Neural progenitor cell (in vitro differentiated cells): ENCODE measurements at regions not wholly inside any gene's neighbourhood (a gene's known extent, or its start where the extent isn't known, plus 50 kb on each side); places are given as distances from the start of the nearest gene placed in this dataset.
A peak's percentile ranks its signal among the peaks of the same experiment; 100 is the strongest.

Experiments used
- DNase-seq: peaks from one replicate; pipeline ENCODE4 v3.0.0-alpha.2; 2016; ENCODE audit warnings: low spot score
- H2AFZ ChIP-seq: fragments of 200-600 bp; sonication (generic); replicated peaks from 2 replicates; pipeline ENCODE4 v1.6.1; 2016; ENCODE audit warnings: antibody characterized with exemption
- H3F3A ChIP-seq: fragments of 200-600 bp; sonication (generic); 2 replicates; pipeline ENCODE4 v1.6.1; 2016; ENCODE audit warnings: antibody characterized with exemption, low read depth
- H3K27ac ChIP-seq: fragments of 200-600 bp; sonication (generic); 2 replicates; pipeline ENCODE4 v1.5.1; 2016; ENCODE audit warnings: mild to moderate bottlenecking
- H3K27me3 ChIP-seq: fragments of 200-600 bp; sonication (generic); 2 replicates; pipeline ENCODE4 v1.6.1; 2016; ENCODE audit warnings: mild to moderate bottlenecking, moderate library complexity
- H3K36me3 ChIP-seq: fragments of 200-600 bp; sonication (generic); 2 replicates; pipeline ENCODE4 v1.5.1; 2016
- H3K4me1 ChIP-seq: fragments of 200-600 bp; sonication (generic); 2 replicates; pipeline ENCODE4 v1.6.1; 2016; ENCODE audit warnings: mixed run types
- H3K4me2 ChIP-seq: fragments of 200-600 bp; sonication (generic); 2 replicates; pipeline ENCODE4 v1.6.1; 2016
- H3K4me3 ChIP-seq: fragments of 200-600 bp; sonication (generic); 2 replicates; pipeline ENCODE4 v1.5.1; 2016
- H3K79me2 ChIP-seq: fragments of 200-600 bp; sonication (generic); 2 replicates; pipeline ENCODE4 v1.6.1; 2016; ENCODE audit warnings: low read depth
- H3K9ac ChIP-seq: fragments of 200-600 bp; sonication (generic); 2 replicates; pipeline ENCODE4 v1.6.1; 2016
- H3K9me3 ChIP-seq: fragments of 200-600 bp; sonication (generic); 2 replicates; pipeline ENCODE4 v1.5.1; 2016; ENCODE audit warnings: low read depth
- H4K20me1 ChIP-seq: fragments of 200-600 bp; sonication (generic); 2 replicates; pipeline ENCODE4 v1.6.1; 2016; ENCODE audit warnings: low read depth
- H3K27ac Mint-ChIP-seq: 3 replicates; pipeline ENCODE4 v1.8.0; 2021; ENCODE audit warnings: mixed read lengths
- H3K27me3 Mint-ChIP-seq: 2 replicates; pipeline ENCODE4 v1.8.0; 2022; ENCODE audit warnings: low read depth, mild to moderate bottlenecking, inconsistent platforms, moderate library complexity, mixed read lengths; ENCODE audit not compliant: insufficient read depth
- H3K36me3 Mint-ChIP-seq: 3 replicates; pipeline ENCODE4 v1.8.0; 2021; ENCODE audit warnings: mixed read lengths
- H3K4me1 Mint-ChIP-seq: 3 replicates; pipeline ENCODE4 v1.8.0; 2021; ENCODE audit warnings: mixed read lengths
- H3K4me3 Mint-ChIP-seq: 3 replicates; pipeline ENCODE4 v1.8.0; 2021; ENCODE audit warnings: mild to moderate bottlenecking, moderate library complexity, mixed read lengths
- H3K9me3 Mint-ChIP-seq: 3 replicates; pipeline ENCODE4 v1.8.0; 2020; ENCODE audit warnings: mixed read lengths
- EZH2 ChIP-seq: fragments of 200-600 bp; sonication (generic); IDR thresholded peaks from 2 replicates; pipeline ENCODE4 v1.6.1; 2017; ENCODE audit warnings: antibody characterized with exemption, mild to moderate bottlenecking, moderate library complexity
- EZH2phosphoT487 ChIP-seq: fragments of 200-600 bp; sonication (generic); IDR thresholded peaks from 2 replicates; pipeline ENCODE4 v1.6.1; 2017; ENCODE audit warnings: antibody characterized with exemption
- TF ChIP-seq, protein P1 (sequence below): fragments of 200-600 bp; sonication (generic); IDR thresholded peaks from 2 replicates; pipeline ENCODE4 v1.5.1; 2017; ENCODE audit warnings: antibody characterized with exemption, mild to moderate bottlenecking

DNA sequence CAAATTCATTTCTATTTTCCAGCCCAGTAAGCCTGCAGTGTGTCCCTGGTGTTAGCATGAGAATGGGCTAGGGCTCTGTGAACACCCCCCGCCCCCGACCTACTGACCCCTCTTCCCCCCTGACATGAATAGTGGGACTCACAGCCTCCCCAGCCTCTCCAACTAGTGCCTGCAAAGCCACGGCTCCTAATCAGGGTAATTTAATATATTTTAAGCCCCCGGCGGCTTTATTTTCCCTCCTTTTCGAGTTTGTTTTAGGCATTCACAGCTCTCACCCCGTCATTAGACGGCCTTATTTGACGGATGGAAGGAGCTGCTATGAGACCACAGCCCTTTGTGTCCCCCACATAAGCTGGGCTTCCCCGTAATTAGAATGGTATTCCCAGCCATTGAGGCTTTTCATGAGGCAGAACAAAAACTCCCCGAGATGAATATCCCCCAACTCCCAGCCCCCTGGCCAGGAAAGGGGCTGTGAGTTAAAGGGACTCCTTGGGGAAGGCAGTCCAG is 78.3 kb upstream of the POLG start:
- DNase-seq: peak; percentile 82
- no peaks in the 10 kb centered on the region for H3K36me3 ChIP-seq
- H3F3A ChIP-seq: peaks cover 56% of the 10 kb centered on the region
- H3K9me3 ChIP-seq: no peaks in the 10 kb centered on the region
- Mint-ChIP-seq H3K4me1 (peaks cover 45% of the 10 kb centered on the region), H3K9me3 (peaks cover 4% of the 10 kb centered on the region), H3K4me3 (peak overlapping the region; percentile 25), H3K36me3 (no peaks in the 10 kb centered on the region), H3K27me3 (peaks cover 94% of the 10 kb centered on the region), H3K27ac (no peak overlapping the region)
- no peaks in the 10 kb centered on the region for H3K79me2 ChIP-seq
- peak overlapping the region; percentile 24 for H3K4me3 ChIP-seq
- peaks cover 49% of the 10 kb centered on the region for H3K4me1 ChIP-seq
- TF ChIP-seq, protein P1, sequence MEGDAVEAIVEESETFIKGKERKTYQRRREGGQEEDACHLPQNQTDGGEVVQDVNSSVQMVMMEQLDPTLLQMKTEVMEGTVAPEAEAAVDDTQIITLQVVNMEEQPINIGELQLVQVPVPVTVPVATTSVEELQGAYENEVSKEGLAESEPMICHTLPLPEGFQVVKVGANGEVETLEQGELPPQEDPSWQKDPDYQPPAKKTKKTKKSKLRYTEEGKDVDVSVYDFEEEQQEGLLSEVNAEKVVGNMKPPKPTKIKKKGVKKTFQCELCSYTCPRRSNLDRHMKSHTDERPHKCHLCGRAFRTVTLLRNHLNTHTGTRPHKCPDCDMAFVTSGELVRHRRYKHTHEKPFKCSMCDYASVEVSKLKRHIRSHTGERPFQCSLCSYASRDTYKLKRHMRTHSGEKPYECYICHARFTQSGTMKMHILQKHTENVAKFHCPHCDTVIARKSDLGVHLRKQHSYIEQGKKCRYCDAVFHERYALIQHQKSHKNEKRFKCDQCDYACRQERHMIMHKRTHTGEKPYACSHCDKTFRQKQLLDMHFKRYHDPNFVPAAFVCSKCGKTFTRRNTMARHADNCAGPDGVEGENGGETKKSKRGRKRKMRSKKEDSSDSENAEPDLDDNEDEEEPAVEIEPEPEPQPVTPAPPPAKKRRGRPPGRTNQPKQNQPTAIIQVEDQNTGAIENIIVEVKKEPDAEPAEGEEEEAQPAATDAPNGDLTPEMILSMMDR: no peak
- TF ChIP-seq EZH2phosphoT487 (no peak), EZH2 (no peak)
- H4K20me1 ChIP-seq: peaks cover 80% of the 10 kb centered on the region
- H3K27me3 ChIP-seq: peaks cover 100% of the 10 kb centered on the region
- H2AFZ ChIP-seq: no peak overlapping the region
- peak overlapping the region; percentile 64 for H3K4me2 ChIP-seq
- no peak overlapping the region for H3K27ac ChIP-seq
- H3K9ac ChIP-seq: no peak overlapping the region

DNA sequence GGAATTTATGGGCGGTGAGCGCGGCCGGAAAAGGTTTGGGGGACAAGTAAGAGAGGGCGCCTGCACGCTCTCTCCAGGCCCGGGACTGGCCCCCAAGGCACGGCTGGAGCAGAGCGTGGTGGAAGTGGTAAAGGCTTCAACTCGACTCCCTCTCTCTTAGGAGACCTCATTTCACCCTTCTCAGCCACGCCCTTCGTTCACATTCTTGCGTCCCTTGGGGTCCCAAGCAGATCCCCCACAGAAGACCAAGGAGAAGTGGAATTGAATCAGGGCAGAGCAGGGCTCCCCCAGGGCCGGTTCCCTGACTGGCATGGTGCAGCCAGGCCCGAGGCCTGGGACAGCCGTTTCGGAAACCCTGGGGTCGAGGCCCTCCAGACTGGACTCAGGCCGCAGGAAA is 75.4 kb upstream of the POLG start:
- H3K27me3 ChIP-seq: peaks cover 100% of the 10 kb centered on the region
- H3K27me3 Mint-ChIP-seq: peaks cover 96% of the 10 kb centered on the region
- no peak overlapping the region for H3K27ac ChIP-seq

DNA sequence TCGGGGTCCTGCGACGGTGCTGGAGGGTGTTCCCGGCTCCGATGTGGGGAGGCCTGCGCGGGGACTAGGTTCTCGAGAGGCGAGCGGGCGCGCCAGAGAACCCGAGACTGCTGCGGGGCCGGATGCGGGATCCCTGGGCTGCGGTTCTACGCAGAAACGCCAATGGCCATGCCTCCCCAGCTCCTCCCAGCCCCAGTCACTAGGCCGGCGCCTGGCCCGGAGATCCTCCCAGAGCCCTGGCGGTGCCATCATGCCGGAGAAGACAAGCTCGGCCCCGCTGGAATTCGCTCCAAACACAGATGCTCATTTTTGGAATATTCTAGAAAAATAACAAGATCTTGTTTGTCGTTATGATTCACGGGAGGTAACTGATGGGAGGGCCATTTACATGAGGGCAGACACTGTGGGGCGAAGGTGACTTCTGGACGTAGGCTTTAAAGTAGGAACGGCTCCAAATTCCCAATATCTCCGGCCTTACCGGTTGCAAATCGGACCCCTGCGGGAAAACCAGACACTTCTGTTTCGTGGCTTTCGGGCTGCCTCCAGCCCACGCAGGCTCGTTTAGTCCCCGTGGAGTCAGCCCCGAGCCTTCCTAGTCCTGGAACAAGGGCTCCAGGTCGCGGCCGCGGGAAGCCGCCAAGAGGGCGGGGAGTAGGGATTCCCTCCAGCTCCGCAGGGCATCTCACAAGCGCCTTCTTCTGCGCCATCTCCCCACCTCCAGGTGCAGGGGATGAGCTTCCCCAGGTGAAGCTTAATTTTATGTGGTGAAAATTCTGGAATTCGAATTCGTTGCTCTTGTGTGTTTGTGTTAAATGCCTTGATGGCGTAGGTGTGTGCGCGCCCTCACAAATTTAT is 74.8 kb upstream of the POLG start:
- Histone ChIP-seq H3K9me3 (no peaks in the 10 kb centered on the region), H3K4me1 (peaks cover 63% of the 10 kb centered on the region), H4K20me1 (peaks cover 85% of the 10 kb centered on the region), H3K27me3 (peaks cover 100% of the 10 kb centered on the region), H2AFZ (no peak overlapping the region), H3K4me2 (no peak overlapping the region), H3K36me3 (no peaks in the 10 kb centered on the region), H3K9ac (no peak overlapping the region), H3K79me2 (no peaks in the 10 kb centered on the region), H3K27ac (no peak overlapping the region), H3K4me3 (no peak overlapping the region), H3F3A (peaks cover 73% of the 10 kb centered on the region)
- peaks cover 3% of the 10 kb centered on the region for H3K9me3 Mint-ChIP-seq
- DNase-seq: peak; percentile 56
- no peak overlapping the region for H3K27ac Mint-ChIP-seq
- H3K36me3 Mint-ChIP-seq: no peaks in the 10 kb centered on the region
- H3K4me1 Mint-ChIP-seq: peaks cover 53% of the 10 kb centered on the region
- H3K4me3 Mint-ChIP-seq: no peak overlapping the region
- TF ChIP-seq EZH2phosphoT487 (peak; percentile 89), EZH2 (peak; percentile 90)
- TF ChIP-seq, protein P1: no peak
- peaks cover 96% of the 10 kb centered on the region for H3K27me3 Mint-ChIP-seq

More for the DNA sequence above, 75.4 kb upstream of the POLG start:
- Mint-ChIP-seq H3K4me3 (no peak overlapping the region), H3K27ac (no peak overlapping the region), H3K9me3 (no peaks in the 10 kb centered on the region), H3K4me1 (peaks cover 53% of the 10 kb centered on the region), H3K36me3 (no peaks in the 10 kb centered on the region)
- DNase-seq: peak; percentile 33
- Histone ChIP-seq H3K4me3 (no peak overlapping the region), H3K9me3 (no peaks in the 10 kb centered on the region), H3F3A (peaks cover 75% of the 10 kb centered on the region), H4K20me1 (peaks cover 82% of the 10 kb centered on the region), H3K4me1 (peaks cover 63% of the 10 kb centered on the region), H2AFZ (no peak overlapping the region), H3K36me3 (no peaks in the 10 kb centered on the region), H3K79me2 (no peaks in the 10 kb centered on the region), H3K4me2 (no peak overlapping the region), H3K9ac (no peak overlapping the region)
- TF ChIP-seq EZH2: no peak
- no peak for TF ChIP-seq EZH2phosphoT487
- TF ChIP-seq, protein P1: no peak
